HepG2 (cell line): ENCODE measurements at regions not wholly inside any gene's neighbourhood (a gene's known extent, or its start where the extent isn't known, plus 50 kb on each side); places are given as distances from the start of the nearest gene placed in this dataset.

Source experiments
- ATF3 ChIP-seq: sonication (generic); formaldehyde crosslinking; IDR thresholded peaks from 2 replicates; pipeline ENCODE4 v1.4.0; 2020; ENCODE audit warnings: missing genetic modification reagents
- CHD4 ChIP-seq: fragments of 200-600 bp; sonication (generic); IDR thresholded peaks from 2 replicates; pipeline ENCODE4 v1.7.0; 2017; ENCODE audit warnings: mild to moderate bottlenecking, low read length, borderline replicate concordance
- CTCF ChIP-seq: sonication (generic); formaldehyde crosslinking; IDR thresholded peaks from 2 replicates; pipeline ENCODE4 v1.5.0; 2020; ENCODE audit warnings: mild to moderate bottlenecking, missing genetic modification reagents, moderate library complexity
- EZH2 ChIP-seq: conservative IDR thresholded peaks from 2 replicates; pipeline ENCODE4 v1.6.1; 2012; ENCODE audit warnings: mild to moderate bottlenecking, low read depth, low read length, moderate library complexity
- FIP1L1 ChIP-seq: fragments of 200-400 bp; formaldehyde crosslinking; IDR thresholded peaks from 2 replicates; pipeline ENCODE4 v1.6.1; 2018; ENCODE audit warnings: low read depth, mild to moderate bottlenecking, low read length, moderate library complexity, borderline replicate concordance; ENCODE audit not compliant: insufficient read depth
- MAFG ChIP-seq: sonication (generic); formaldehyde crosslinking; IDR thresholded peaks from 2 replicates; pipeline ENCODE4 v1.5.1; 2020; ENCODE audit warnings: mild to moderate bottlenecking, missing genetic modification reagents
- NR2C2 ChIP-seq: sonication (generic); formaldehyde crosslinking; IDR thresholded peaks from 2 replicates; pipeline ENCODE4 v1.4.0; 2020; ENCODE audit warnings: missing genetic modification reagents, mild to moderate bottlenecking, moderate library complexity, borderline replicate concordance
- RARA ChIP-seq: IDR thresholded peaks from 2 replicates; pipeline ENCODE4 v1.6.1; 2016; ENCODE audit warnings: missing genetic modification reagents, missing compliant biosample characterization
- STAT6 ChIP-seq: sonication (generic); formaldehyde crosslinking; IDR thresholded peaks from 2 replicates; pipeline ENCODE4 v1.4.0; 2020; ENCODE audit warnings: missing genetic modification reagents, mild to moderate bottlenecking, borderline replicate concordance
- TEAD3 ChIP-seq: optimal IDR thresholded peaks from 2 replicates; pipeline ENCODE3; 2016; ENCODE audit warnings: borderline replicate concordance
- ZNF746 ChIP-seq: sonication (generic); formaldehyde crosslinking; IDR thresholded peaks from 2 replicates; pipeline ENCODE4 v1.8.0; 2022; ENCODE audit warnings: mild to moderate bottlenecking, missing genetic modification reagents
- ZSCAN29 ChIP-seq: sonication (generic); formaldehyde crosslinking; conservative IDR thresholded peaks from 2 replicates; pipeline ENCODE4 v1.4.0; 2020; ENCODE audit warnings: mild to moderate bottlenecking, missing genetic modification reagents
- TF ChIP-seq, protein P1 (sequence below): sonication (generic); formaldehyde crosslinking; IDR thresholded peaks from 2 replicates; pipeline ENCODE4 v1.4.0; 2020; ENCODE audit warnings: mild to moderate bottlenecking, low read depth, missing genetic modification reagents

DNA sequence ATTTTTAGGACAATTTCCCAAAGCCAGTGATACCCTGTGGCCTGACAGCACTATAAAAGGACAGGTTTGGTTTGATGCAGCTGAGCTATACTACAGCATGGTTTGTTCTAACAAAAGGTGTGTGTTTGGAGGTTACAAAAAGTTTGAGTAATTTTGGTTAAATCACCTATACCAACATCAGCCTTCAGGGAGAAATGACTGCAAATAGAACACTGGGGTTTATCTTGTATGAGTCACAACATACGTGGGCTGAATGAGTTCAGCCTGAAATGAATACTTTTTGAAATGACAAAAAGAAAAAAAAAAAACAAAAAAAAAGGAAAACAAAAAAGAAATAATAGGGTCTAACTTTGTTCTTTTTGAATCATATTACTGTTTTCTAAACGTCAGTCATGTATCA, 345.7 kb downstream of the CNTN3 start:
- TF ChIP-seq STAT6 (CRISPR knock-in tag) (no peak), EZH2 (no peak), ATF3 (CRISPR knock-in tag) (no peak), RARA (CRISPR knock-in tag) (no peak), ZNF746 (CRISPR knock-in tag) (no peak), NR2C2 (CRISPR knock-in tag) (no peak), MAFG (CRISPR knock-in tag) (no peak), CTCF (CRISPR knock-in tag) (no peak), ZSCAN29 (no peak), FIP1L1 (no peak), TEAD3 (no peak), CHD4 (no peak)
- TF ChIP-seq, protein P1, sequence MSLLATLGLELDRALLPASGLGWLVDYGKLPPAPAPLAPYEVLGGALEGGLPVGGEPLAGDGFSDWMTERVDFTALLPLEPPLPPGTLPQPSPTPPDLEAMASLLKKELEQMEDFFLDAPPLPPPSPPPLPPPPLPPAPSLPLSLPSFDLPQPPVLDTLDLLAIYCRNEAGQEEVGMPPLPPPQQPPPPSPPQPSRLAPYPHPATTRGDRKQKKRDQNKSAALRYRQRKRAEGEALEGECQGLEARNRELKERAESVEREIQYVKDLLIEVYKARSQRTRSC (CRISPR knock-in tag) = no peak
